SH-SY5Y (cell line): ENCODE measurements at regions not wholly inside any gene's neighbourhood (a gene's known extent, or its start where the extent isn't known, plus 50 kb on each side); places are given as distances from the start of the nearest gene placed in this dataset.

Experiments used
- GATA2 ChIP-seq: IDR thresholded peaks from 2 replicates; pipeline ENCODE4 v1.6.1; 2011; ENCODE audit warnings: mild to moderate bottlenecking, low read depth, low read length
- GATA3 ChIP-seq: IDR thresholded peaks from 2 replicates; pipeline ENCODE4 v1.6.1; 2011; ENCODE audit warnings: low read depth, mild to moderate bottlenecking, low read length, moderate library complexity

DNA sequence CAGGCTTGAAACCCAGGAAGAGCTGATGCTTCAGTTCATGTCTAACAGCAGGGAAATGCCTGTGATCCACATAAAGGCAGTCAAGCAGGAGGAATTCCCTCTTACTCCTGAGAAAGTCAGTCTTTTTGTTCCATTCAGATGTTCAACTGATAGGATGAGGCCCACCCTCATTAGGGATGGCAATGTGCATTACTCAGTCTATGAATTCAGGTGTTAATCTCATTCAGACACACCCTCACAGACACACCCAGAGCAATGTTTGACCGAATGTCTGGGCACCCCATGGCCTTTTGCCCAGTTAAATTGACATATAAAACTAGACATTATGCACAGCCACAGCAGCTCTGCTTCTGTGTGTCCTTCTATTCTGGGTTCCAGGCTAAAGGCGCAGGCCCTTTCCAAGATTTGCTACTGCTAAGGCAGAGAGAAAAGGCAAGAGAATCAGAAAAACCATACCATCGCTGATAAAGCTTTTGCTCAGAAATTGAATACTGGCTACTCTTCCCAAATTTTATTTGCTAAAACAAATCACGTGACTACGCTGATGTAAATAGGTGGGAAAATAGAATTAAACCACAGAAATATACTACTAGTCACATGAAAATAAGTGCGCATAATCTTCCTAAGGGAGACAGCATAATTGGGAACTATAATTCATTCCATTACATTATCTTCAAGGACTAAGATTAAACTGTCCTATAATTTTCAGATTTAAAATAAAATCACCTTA lies 625.0 kb upstream of the MAN1A1 start:
- no peak for TF ChIP-seq GATA3
- TF ChIP-seq GATA2: no peak
